ENCODE measurements at regions not wholly inside any gene's neighbourhood (a gene's known extent, or its start where the extent isn't known, plus 50 kb on each side); places are given as distances from the start of the nearest gene placed in this dataset.
"Not testable (repeated sequence)": the region's sequence is repeated elsewhere in the genome, so short reads cannot be mapped to it uniquely, and the experiment has no call there.

- Mint-ChIP-seq H3K36me3 (ENCODE audit: low read depth) (no peaks in the 10 kb centered on the region), H3K4me3 (no peak overlapping the region), H3K9me3 (no peaks in the 10 kb centered on the region), H3K4me1 (no peaks in the 10 kb centered on the region), H3K27ac (no peak overlapping the region), H3K27me3 (no peaks in the 10 kb centered on the region)
- DNase-seq (no peak), ATAC-seq (no peak)
These were observed 130.6 kb upstream of the EPB41L4A start for GRCh38 chr5:112549605-112550166.

DNA sequence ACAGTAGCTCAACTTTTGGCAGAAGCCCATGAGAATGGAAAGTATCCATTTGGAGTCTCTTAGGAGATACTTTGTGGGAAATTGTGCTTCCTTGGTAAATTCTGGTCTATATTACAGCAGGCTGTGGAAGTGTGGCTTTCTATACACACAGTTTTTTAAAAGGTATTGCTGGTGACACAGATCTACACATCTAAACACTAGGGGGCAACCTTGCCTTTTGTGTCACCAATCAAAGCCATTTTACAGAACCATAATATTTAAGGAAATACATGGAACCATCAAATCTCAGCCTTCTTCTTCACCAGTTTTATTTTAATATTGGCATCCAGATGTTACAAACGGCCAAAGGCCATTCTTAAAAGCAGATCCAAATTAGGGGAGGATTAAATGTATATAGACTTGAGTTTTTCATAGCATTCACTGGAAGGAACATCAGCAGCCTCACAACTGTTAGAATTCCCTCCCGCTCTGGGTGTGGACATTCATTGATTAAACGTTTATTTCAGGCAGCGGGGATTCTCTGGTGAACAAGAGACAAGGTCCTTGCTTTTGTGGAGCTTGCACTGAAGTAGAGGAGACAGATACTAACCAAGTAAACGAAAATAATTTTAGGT is 132.4 kb upstream of the EPB41L4A start:
- H3K4me1 Mint-ChIP-seq, result no peaks in the 10 kb centered on the region
- H3K9me3 Mint-ChIP-seq, result no peaks in the 10 kb centered on the region
- H3K27me3 Mint-ChIP-seq, result no peaks in the 10 kb centered on the region
- H3K27ac Mint-ChIP-seq, result no peak overlapping the region
- DNase-seq, result peak; percentile 15
- no peak overlapping the region for H3K4me3 Mint-ChIP-seq
- H3K36me3 Mint-ChIP-seq (ENCODE audit: low read depth), result no peaks in the 10 kb centered on the region
- ATAC-seq, result peak; percentile 52

DNA sequence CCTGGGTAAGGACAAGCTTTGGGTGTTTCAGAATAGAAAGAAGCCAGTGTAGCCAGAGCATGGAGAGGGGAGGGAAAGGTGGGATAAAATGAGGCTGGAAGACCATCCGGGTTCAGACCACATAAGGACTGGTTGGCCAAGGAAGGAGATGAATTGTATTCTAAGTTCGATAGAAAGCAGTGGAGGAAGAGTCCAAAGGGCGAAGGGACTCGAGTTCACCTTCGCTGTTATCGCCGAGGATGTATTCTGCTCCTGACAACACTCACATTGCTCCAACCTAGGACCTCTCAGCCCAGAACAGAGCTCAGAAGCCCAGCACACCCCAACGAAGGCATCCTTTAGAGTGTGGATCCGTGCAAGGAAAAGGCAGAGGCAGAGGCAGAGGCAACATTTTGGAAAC is 133.1 kb upstream of the EPB41L4A start:
- Mint-ChIP-seq H3K27ac (no peak overlapping the region), H3K36me3 (ENCODE audit: low read depth) (no peaks in the 10 kb centered on the region), H3K27me3 (no peaks in the 10 kb centered on the region), H3K4me1 (no peaks in the 10 kb centered on the region), H3K9me3 (no peaks in the 10 kb centered on the region), H3K4me3 (no peak overlapping the region)
- ATAC-seq (no peak), DNase-seq (no peak)

GRCh38 chr5:112552791-112553190 is 133.7 kb upstream of the EPB41L4A start:
- H3K27ac Mint-ChIP-seq, result no peak overlapping the region
- no peaks in the 10 kb centered on the region for H3K27me3 Mint-ChIP-seq
- no peak for DNase-seq
- H3K9me3 Mint-ChIP-seq, result no peaks in the 10 kb centered on the region
- no peaks in the 10 kb centered on the region for H3K4me1 Mint-ChIP-seq
- H3K4me3 Mint-ChIP-seq, result no peak overlapping the region
- no peak for ATAC-seq
- no peaks in the 10 kb centered on the region for H3K36me3 Mint-ChIP-seq (ENCODE audit: low read depth)

GRCh38 chr5:112554101-112554977 is 135.3 kb upstream of the EPB41L4A start:
- Mint-ChIP-seq H3K4me1 (no peaks in the 10 kb centered on the region), H3K9me3 (no peaks in the 10 kb centered on the region), H3K27me3 (no peaks in the 10 kb centered on the region), H3K36me3 (ENCODE audit: low read depth) (no peaks in the 10 kb centered on the region), H3K27ac (no peak overlapping the region), H3K4me3 (no peak overlapping the region)
- no peak for DNase-seq
- no peak for ATAC-seq

DNA sequence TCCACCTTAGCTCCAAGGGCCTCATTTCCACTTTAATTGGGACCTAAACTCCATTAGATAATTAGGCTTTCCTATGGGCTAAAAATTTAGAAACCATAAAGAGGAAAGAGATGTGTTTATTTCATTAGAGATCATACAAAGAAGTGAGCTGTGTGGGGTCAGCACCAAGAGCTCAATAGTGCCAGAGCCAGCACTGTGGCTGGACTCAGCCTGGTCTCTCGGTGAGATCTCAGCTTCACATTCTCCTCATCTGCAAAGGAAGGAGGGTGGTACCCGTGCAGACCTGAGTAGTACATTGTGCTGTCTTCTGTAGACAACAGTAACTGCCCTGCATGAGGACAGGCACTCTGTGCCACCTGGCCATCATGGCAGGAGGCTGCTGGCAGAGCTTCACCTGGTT is 136.1 kb upstream of the EPB41L4A start:
- ATAC-seq (no peak), DNase-seq (no peak)
- Mint-ChIP-seq H3K9me3 (no peaks in the 10 kb centered on the region), H3K4me1 (no peaks in the 10 kb centered on the region), H3K4me3 (no peak overlapping the region), H3K36me3 (ENCODE audit: low read depth) (no peaks in the 10 kb centered on the region), H3K27ac (no peak overlapping the region), H3K27me3 (peaks cover 2% of the 10 kb centered on the region)

DNA sequence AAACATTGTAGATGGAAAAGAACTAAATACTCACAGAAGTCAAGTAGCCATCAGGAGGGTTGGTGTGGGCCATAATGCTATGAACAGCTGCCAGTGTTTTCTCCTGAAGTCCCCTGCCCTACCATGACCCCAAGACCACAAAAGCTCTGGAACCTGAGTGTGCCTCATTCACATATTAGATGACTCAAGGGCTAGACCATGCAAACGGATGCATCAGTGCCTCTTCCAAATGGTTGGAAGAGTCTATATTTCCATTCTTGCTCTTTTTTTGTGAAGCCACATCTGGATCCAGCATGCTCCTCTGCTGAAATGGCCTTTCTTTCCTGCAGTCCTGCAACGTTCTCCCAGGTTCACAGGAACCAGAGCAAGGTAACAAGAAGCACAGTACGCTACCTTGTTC is 136.6 kb upstream of the EPB41L4A start:
- no peaks in the 10 kb centered on the region for H3K9me3 Mint-ChIP-seq
- H3K27me3 Mint-ChIP-seq, result peaks cover 4% of the 10 kb centered on the region
- DNase-seq (no peak), ATAC-seq (no peak)
- no peaks in the 10 kb centered on the region for H3K4me1 Mint-ChIP-seq
- no peak overlapping the region for H3K4me3 Mint-ChIP-seq
- no peaks in the 10 kb centered on the region for H3K36me3 Mint-ChIP-seq (ENCODE audit: low read depth)
- H3K27ac Mint-ChIP-seq, result no peak overlapping the region

GRCh38 chr5:112559501-112559900 is 140.4 kb upstream of the EPB41L4A start:
- H3K27ac Mint-ChIP-seq, result not testable (repeated sequence)

GRCh38 chr5:112560371-112560770 is 141.3 kb upstream of the EPB41L4A start:
- DNase-seq (no peak), ATAC-seq (no peak)
- Mint-ChIP-seq H3K4me1 (no peaks in the 10 kb centered on the region), H3K36me3 (ENCODE audit: low read depth) (no peaks in the 10 kb centered on the region), H3K27me3 (peaks cover 7% of the 10 kb centered on the region), H3K27ac (no peak overlapping the region), H3K4me3 (no peak overlapping the region), H3K9me3 (peaks cover 18% of the 10 kb centered on the region)

More at GRCh38 chr5:112559501-112559900, 140.4 kb upstream of the EPB41L4A start:
- not testable (repeated sequence) for H3K36me3 Mint-ChIP-seq (ENCODE audit: low read depth); DNase-seq; H3K27me3 Mint-ChIP-seq; H3K4me1 Mint-ChIP-seq; ATAC-seq; H3K4me3 Mint-ChIP-seq
- H3K9me3 Mint-ChIP-seq, result peaks cover 13% of the 10 kb centered on the region

DNA sequence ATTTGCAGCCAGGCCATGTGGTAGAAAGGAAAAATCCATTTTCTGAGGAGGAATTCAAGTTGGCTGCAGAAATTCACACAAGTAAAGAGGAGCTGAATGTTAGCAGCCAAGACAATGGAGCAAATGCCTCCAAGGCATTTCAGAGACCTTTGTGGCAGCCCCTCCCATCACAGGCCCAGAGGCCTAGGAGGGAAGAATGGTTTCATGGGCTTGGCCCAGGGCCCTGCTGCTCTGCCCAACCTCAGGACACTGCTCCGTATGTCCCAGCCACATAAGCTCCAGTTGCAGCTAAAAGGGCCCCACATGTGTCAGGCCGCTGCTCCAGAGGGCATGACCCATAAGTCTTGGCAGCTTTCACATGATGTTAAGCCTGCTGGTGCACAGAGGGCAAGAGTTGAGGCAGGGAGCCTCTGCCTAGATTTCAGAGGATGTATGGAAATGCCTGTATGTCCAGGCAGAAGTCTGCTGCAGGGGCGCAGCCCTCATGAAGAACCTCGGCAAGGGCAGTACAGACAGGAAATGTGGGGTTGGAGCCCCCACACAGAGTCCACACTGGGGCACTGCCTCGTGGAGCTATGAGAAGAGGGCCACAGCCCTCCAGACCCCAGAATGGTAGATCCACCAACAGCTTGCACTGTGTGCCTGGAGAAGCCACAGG is 144.2 kb upstream of the EPB41L4A start:
- ATAC-seq (no peak), DNase-seq (no peak)
- Mint-ChIP-seq H3K27ac (no peak overlapping the region), H3K4me3 (no peak overlapping the region), H3K27me3 (peaks cover 9% of the 10 kb centered on the region), H3K4me1 (no peaks in the 10 kb centered on the region), H3K9me3 (peaks cover 18% of the 10 kb centered on the region), H3K36me3 (ENCODE audit: low read depth) (no peaks in the 10 kb centered on the region)

GRCh38 chr5:112566251-112566650 is 147.2 kb upstream of the EPB41L4A start:
- Mint-ChIP-seq H3K27me3 (peaks cover 5% of the 10 kb centered on the region), H3K4me1 (no peaks in the 10 kb centered on the region), H3K27ac (no peak overlapping the region), H3K9me3 (peaks cover 18% of the 10 kb centered on the region), H3K36me3 (ENCODE audit: low read depth) (no peaks in the 10 kb centered on the region), H3K4me3 (no peak overlapping the region)
- DNase-seq, result no peak
- ATAC-seq, result no peak

- H3K27ac Mint-ChIP-seq, result no peak overlapping the region
These were observed 150.5 kb upstream of the EPB41L4A start for GRCh38 chr5:112569596-112569995.

GRCh38 chr5:112570708-112571444 is 151.8 kb upstream of the EPB41L4A start:
- Mint-ChIP-seq H3K27ac (no peak overlapping the region), H3K36me3 (ENCODE audit: low read depth) (no peaks in the 10 kb centered on the region), H3K4me1 (no peaks in the 10 kb centered on the region), H3K9me3 (no peaks in the 10 kb centered on the region), H3K4me3 (no peak overlapping the region), H3K27me3 (peaks cover 4% of the 10 kb centered on the region)
- ATAC-seq (no peak), DNase-seq (no peak)

More at GRCh38 chr5:112569596-112569995, 150.5 kb upstream of the EPB41L4A start:
- peaks cover 5% of the 10 kb centered on the region for H3K27me3 Mint-ChIP-seq
- peaks cover 4% of the 10 kb centered on the region for H3K9me3 Mint-ChIP-seq
- ATAC-seq (no peak), DNase-seq (no peak)
- H3K36me3 Mint-ChIP-seq (ENCODE audit: low read depth), result no peaks in the 10 kb centered on the region
- H3K4me1 Mint-ChIP-seq, result no peaks in the 10 kb centered on the region
- no peak overlapping the region for H3K4me3 Mint-ChIP-seq

DNA sequence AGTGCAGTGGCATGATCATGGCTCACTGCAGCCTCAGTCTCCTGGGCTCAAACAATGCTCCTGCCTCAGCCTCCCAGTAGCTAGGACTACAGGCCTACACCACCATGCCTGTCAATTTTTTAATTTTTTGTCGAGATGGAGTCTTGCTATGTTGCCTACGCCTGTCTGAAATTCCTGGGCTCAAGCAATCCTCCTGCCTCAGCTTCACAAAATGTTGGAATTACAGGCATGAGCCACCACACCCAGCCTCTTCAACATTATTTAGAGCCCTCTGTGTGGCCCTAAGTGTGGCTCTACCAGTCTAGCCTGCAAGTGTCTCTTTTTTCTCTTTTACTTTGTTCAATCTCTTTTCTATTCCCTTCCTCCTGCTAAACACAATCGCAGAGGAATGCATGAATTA is 154.4 kb upstream of the EPB41L4A start:
- no peak for ATAC-seq
- Mint-ChIP-seq H3K27me3 (peaks cover 2% of the 10 kb centered on the region), H3K27ac (no peak overlapping the region), H3K9me3 (no peaks in the 10 kb centered on the region), H3K4me3 (no peak overlapping the region), H3K36me3 (ENCODE audit: low read depth) (no peaks in the 10 kb centered on the region), H3K4me1 (no peaks in the 10 kb centered on the region)
- DNase-seq, result no peak
